ENCODE measurements at regions not wholly inside any gene's neighbourhood (a gene's known extent, or its start where the extent isn't known, plus 50 kb on each side); places are given as distances from the start of the nearest gene placed in this dataset.

DNA sequence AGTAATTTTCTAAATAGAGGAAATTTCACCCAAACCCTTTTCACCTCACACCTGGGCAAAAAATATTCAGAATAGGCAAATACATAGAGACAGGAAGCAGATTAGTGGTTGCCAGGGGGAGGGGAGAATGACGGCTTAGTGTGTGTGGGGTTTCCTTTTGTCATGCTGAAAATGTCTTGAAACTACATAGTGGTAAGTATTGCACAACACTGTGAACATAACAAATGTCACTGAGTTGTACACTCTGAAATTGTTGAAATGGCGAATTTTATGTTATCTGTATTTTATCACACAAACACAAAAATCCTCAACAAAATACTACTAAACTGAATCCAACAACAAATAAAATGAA is 60.7 kb upstream of the PLAC1 start:
- DNase-seq (ENCODE audit: low read depth in 4 of 6, low spot score in 6 of 6): no peak
- Histone ChIP-seq H3K9me3 (ENCODE audit: control insufficient read depth, insufficient read depth, low read length) (no peaks in the 10 kb centered on the region), H3K4me1 (ENCODE audit: control insufficient read depth, insufficient read depth, low read length) (peaks cover 5% of the 10 kb centered on the region), H3K4me3 (ENCODE audit: low read depth, low read length) (no peak overlapping the region), H3K27ac (ENCODE audit: low read depth, low read length) (no peak overlapping the region), H3K27me3 (ENCODE audit: control insufficient read depth, insufficient read depth, low read length) (no peaks in the 10 kb centered on the region), H3K36me3 (ENCODE audit: control insufficient read depth, insufficient read depth, low read length) (no peaks in the 10 kb centered on the region)
- 83% methylated on average over 1 of the region's 2 CpGs for WGBS (ENCODE audit: insufficient coverage)

DNA sequence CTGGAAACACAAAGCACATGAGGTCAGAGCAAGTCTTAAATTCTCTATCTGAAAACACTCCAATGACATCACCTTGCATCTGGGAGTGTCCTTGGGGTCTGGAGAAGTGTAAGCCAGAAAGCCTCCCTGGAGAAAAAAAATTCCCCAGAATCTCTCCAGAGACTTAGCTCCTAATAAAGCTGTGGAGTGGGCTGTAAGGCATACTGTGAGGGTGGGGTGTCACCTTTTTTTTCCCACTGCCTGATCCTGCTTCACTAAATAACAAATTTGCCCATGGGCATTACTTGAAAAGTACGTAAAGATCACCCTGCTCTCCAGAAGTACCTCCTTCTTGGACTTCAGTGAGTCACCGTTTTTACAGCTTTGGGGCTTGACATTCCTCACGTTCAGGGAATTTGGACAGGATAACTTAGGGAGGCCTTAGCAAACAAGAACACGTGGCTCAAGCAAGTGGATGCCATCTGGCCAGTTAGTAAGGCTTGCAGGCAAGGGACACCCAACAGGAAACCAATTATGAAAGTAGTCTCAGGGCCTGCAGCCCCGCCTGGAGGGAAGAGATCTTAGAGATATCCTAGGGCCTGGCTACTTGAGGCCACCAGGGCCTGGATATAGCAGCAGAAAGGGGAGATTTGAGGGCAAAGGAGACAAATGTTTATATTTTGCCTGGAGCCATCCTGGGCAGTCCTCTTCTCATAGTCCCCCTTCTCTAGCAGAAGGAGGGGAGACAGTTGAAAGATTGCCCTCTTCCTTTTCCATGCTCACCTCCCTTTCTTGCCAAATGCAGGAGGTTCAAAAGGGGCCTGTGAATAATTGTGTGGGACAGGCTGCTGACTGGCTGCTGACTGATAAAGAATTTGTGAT is 60.1 kb upstream of the PLAC1 start:
- H3K9me3 ChIP-seq (ENCODE audit: control insufficient read depth, insufficient read depth, low read length): no peaks in the 10 kb centered on the region
- H3K4me1 ChIP-seq (ENCODE audit: control insufficient read depth, insufficient read depth, low read length): peaks cover 5% of the 10 kb centered on the region
- H3K27me3 ChIP-seq (ENCODE audit: control insufficient read depth, insufficient read depth, low read length): no peaks in the 10 kb centered on the region
- H3K36me3 ChIP-seq (ENCODE audit: control insufficient read depth, insufficient read depth, low read length): no peaks in the 10 kb centered on the region
- no peak overlapping the region for H3K27ac ChIP-seq (ENCODE audit: low read depth, low read length)
- no peak overlapping the region for H3K4me3 ChIP-seq (ENCODE audit: low read depth, low read length)
- 50% methylated on average over 5 of the region's 5 CpGs for WGBS (ENCODE audit: insufficient coverage)
- no peak for DNase-seq (ENCODE audit: low read depth in 4 of 6, low spot score in 6 of 6)

DNA sequence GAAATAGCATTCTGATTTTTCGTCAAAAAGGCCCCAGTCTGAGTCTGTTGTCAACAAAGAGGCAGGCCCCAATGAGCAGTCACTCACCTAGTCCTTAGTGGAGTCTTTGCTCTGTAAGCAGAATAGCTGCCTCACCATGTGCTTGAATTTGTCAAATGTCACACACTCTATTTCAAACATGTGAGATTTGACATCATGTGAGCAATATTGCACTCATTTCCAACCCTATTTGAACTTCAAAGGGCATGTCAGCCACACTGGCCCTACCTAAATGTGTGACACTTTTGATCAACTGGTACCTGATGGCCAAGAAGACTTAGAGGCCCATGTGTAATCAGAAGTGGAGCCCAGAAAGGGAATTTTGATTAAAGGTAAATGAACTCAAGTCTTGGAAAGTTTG is 59.4 kb upstream of the PLAC1 start:
- H3K4me3 ChIP-seq (ENCODE audit: low read depth, low read length): no peak overlapping the region
- WGBS (ENCODE audit: insufficient coverage): no CpG with 5 or more reads among the region's 1 CpG

DNA sequence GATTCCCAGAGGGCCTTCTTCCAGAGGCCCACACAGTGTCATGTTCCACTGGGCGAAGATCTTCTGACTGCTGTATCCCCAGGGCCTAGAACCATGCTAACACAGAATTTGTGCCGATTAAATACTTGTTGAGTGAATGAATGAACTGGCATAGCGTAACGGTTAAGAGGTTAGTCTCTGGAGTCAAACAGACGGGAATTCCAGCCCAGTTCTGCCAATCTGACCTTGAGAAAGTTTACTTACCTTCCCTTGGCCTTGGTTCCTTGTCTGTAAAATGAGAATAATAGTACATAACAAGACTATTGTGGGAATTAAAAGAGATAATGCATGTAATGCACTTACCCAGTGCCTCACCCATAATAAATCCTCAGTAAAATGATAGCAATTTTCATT is 58.3 kb upstream of the PLAC1 start:
- no peaks in the 10 kb centered on the region for H3K27me3 ChIP-seq (ENCODE audit: control insufficient read depth, insufficient read depth, low read length)
- H3K9me3 ChIP-seq (ENCODE audit: control insufficient read depth, insufficient read depth, low read length): no peaks in the 10 kb centered on the region
- H3K4me1 ChIP-seq (ENCODE audit: control insufficient read depth, insufficient read depth, low read length): peaks cover 5% of the 10 kb centered on the region
- no peak overlapping the region for H3K27ac ChIP-seq (ENCODE audit: low read depth, low read length)
- DNase-seq (ENCODE audit: low read depth in 4 of 6, low spot score in 6 of 6): no peak
- H3K36me3 ChIP-seq (ENCODE audit: control insufficient read depth, insufficient read depth, low read length): no peaks in the 10 kb centered on the region
- 76% methylated on average over 4 of the region's 5 CpGs for WGBS (ENCODE audit: insufficient coverage)
- no peak overlapping the region for H3K4me3 ChIP-seq (ENCODE audit: low read depth, low read length)

More for the DNA sequence above, 59.4 kb upstream of the PLAC1 start:
- Histone ChIP-seq H3K27ac (ENCODE audit: low read depth, low read length) (no peak overlapping the region), H3K27me3 (ENCODE audit: control insufficient read depth, insufficient read depth, low read length) (no peaks in the 10 kb centered on the region), H3K9me3 (ENCODE audit: control insufficient read depth, insufficient read depth, low read length) (no peaks in the 10 kb centered on the region), H3K36me3 (ENCODE audit: control insufficient read depth, insufficient read depth, low read length) (no peaks in the 10 kb centered on the region), H3K4me1 (ENCODE audit: control insufficient read depth, insufficient read depth, low read length) (peaks cover 5% of the 10 kb centered on the region)
- no peak for DNase-seq (ENCODE audit: low read depth in 4 of 6, low spot score in 6 of 6)

DNA sequence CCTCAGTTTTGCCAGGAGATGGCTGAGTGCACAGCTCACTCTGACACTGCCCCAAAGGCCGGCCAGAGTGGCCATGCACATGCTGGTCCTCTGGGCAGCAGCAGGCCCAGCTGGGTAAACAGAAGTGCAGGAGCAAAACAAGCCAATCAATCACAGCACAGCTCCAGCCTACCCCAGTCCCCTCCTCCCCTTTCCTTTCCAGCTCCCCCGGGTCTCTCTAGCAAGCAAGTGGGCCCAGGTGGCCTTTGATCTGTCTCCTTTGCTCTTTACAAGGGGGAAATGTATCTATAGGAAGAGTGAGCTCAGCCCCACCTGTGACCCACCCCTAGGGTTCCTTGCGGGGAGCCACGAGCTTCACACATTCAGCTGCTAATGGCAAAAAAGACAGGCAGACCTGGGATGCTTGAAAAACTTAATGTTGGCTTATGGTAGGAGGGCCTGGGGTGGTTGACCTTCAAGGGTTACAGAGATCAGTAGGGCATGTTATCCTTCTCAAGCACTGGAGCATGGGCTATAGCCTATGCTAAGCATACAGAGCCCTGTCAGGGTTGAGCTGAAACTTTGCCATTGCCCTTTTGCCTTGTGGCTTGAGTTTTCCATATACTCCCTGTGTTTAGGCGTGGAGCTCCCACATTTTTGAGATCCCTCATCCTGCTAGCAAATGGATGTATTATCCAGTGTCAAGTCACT is 57.8 kb upstream of the PLAC1 start:
- peak in 1 of 6 donors; percentile 19 for DNase-seq (ENCODE audit: low read depth in 4 of 6, low spot score in 6 of 6)
- 37% methylated on average over 3 of the region's 5 CpGs for WGBS (ENCODE audit: insufficient coverage)
- H3K27ac ChIP-seq (ENCODE audit: low read depth, low read length): no peak overlapping the region

DNA sequence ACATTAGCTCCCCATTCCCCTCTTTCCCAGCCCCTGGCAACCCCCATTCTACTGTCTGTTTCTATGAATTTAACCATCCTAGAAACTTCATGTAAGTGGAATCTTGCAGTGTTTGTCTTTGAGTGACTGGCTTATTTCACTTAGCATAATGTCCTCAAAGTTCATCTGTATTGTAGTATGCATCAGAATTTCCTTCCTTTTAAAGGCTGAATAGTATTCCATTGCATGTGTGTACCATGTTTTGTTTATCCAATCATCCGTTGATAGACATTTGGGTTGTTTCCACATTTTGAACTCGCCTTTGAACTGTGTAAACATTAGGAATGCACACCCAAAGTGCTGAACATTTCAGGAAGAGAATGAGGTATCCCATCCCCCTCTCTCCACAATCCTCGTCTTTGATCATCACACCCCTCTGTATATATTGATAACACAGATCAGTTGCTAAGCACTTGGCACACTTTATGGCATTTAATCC is 56.4 kb upstream of the PLAC1 start:
- Histone ChIP-seq H3K27me3 (ENCODE audit: control insufficient read depth, insufficient read depth, low read length) (no peaks in the 10 kb centered on the region), H3K4me1 (ENCODE audit: control insufficient read depth, insufficient read depth, low read length) (peaks cover 5% of the 10 kb centered on the region), H3K9me3 (ENCODE audit: control insufficient read depth, insufficient read depth, low read length) (no peaks in the 10 kb centered on the region), H3K36me3 (ENCODE audit: control insufficient read depth, insufficient read depth, low read length) (no peaks in the 10 kb centered on the region), H3K4me3 (ENCODE audit: low read depth, low read length) (no peak overlapping the region), H3K27ac (ENCODE audit: low read depth, low read length) (no peak overlapping the region)
- 90% methylated on average over 2 of the region's 3 CpGs for WGBS (ENCODE audit: insufficient coverage)
- no peak for DNase-seq (ENCODE audit: low read depth in 4 of 6, low spot score in 6 of 6)

More for the DNA sequence above, 57.8 kb upstream of the PLAC1 start:
- Histone ChIP-seq H3K4me1 (ENCODE audit: control insufficient read depth, insufficient read depth, low read length) (peaks cover 5% of the 10 kb centered on the region), H3K4me3 (ENCODE audit: low read depth, low read length) (no peak overlapping the region), H3K36me3 (ENCODE audit: control insufficient read depth, insufficient read depth, low read length) (no peaks in the 10 kb centered on the region), H3K27me3 (ENCODE audit: control insufficient read depth, insufficient read depth, low read length) (no peaks in the 10 kb centered on the region), H3K9me3 (ENCODE audit: control insufficient read depth, insufficient read depth, low read length) (no peaks in the 10 kb centered on the region)

DNA sequence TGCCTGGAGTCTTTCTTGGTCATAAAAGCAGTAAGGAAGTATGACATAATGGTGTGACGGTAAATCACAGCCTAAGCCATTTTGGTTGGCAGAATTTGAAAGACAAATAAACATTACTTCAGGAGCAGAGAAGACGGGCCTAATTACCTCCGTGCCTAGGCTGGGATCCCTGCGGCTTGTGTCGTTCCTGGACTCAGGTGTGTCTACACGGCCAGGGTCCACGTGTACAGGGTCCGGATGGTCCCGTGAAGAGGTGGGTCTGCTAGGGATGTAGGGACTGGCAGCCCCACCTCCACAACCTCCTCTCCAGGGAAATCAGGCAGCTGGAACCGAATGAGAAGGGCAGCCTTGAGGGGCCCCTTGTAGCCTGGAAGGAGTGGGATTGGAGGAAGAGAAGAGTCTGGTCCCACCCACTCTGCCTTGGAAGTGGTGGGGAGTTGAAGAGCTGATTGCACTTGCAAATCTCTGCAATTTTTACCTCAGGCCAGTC is 55.4 kb upstream of the PLAC1 start:
- Histone ChIP-seq H3K27ac (ENCODE audit: low read depth, low read length) (no peak overlapping the region), H3K4me1 (ENCODE audit: control insufficient read depth, insufficient read depth, low read length) (peaks cover 5% of the 10 kb centered on the region), H3K36me3 (ENCODE audit: control insufficient read depth, insufficient read depth, low read length) (no peaks in the 10 kb centered on the region), H3K4me3 (ENCODE audit: low read depth, low read length) (no peak overlapping the region), H3K27me3 (ENCODE audit: control insufficient read depth, insufficient read depth, low read length) (no peaks in the 10 kb centered on the region), H3K9me3 (ENCODE audit: control insufficient read depth, insufficient read depth, low read length) (no peaks in the 10 kb centered on the region)
- WGBS (ENCODE audit: insufficient coverage): 75% methylated on average over 5 of the region's 10 CpGs
- DNase-seq (ENCODE audit: low read depth in 4 of 6, low spot score in 6 of 6): no peak

DNA sequence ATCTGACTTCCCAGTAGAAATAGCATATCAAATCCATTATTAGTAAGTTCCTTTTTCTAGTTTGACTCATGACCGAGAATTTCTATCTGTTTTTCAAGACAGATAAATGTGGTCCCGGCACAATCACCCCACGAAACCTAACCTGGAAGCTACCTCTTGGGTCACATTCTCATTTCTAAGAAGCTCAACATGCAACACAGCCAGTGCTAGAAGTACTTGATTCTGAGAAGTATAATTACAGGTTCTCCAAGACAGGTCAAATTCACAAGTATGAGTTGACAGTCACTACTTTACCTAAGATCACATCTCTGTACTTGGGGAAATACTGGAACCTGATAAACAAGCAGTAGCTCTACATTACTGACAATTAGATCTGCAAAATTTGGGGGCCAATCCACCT is 54.0 kb upstream of the PLAC1 start:
- Histone ChIP-seq H3K27ac (ENCODE audit: low read depth, low read length) (no peak overlapping the region), H3K4me3 (ENCODE audit: low read depth, low read length) (no peak overlapping the region), H3K9me3 (ENCODE audit: control insufficient read depth, insufficient read depth, low read length) (no peaks in the 10 kb centered on the region), H3K4me1 (ENCODE audit: control insufficient read depth, insufficient read depth, low read length) (peaks cover 5% of the 10 kb centered on the region), H3K36me3 (ENCODE audit: control insufficient read depth, insufficient read depth, low read length) (no peaks in the 10 kb centered on the region), H3K27me3 (ENCODE audit: control insufficient read depth, insufficient read depth, low read length) (no peaks in the 10 kb centered on the region)
- DNase-seq (ENCODE audit: low read depth in 4 of 6, low spot score in 6 of 6): no peak
- WGBS (ENCODE audit: insufficient coverage): 71% methylated on average over 1 of the region's 3 CpGs

DNA sequence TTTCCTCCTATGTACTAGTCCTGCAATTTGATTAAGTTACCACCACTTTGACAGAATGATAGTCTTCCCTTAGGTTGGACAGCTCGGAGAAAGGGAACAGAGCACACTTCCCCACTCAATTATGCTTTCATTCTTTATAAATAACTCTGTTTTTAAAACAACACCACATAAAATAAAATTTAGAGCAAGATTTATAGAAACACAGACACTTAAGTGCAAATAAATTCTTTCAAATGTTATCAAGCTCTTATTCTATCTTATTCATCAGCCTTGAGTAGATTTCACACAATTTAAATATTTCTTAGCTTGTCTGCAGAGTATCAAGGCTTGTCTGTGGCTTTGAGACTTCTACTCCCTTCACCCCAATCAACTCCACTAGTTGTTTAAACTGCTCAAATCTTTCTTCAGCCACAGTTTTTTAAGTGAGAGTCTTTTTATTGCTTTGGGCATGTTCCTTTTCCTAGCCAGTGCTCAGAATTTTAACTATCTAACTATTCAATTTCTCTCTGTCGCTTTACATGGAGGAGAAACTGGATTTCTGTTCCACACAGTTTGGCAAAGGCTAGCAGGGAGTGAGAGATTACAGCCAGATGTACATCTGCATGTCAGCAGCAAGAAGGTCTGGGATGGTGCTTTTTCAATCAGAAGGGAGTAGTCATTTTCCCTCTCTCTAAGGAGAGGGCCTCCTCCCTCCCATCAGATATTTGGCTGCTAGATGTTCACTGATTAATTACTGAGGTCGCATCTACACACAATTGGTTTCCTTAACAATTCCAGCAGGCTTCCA is 53.1 kb upstream of the PLAC1 start:
- H3K36me3 ChIP-seq (ENCODE audit: control insufficient read depth, insufficient read depth, low read length): no peaks in the 10 kb centered on the region
- 20% methylated on average over 1 of the region's 3 CpGs for WGBS (ENCODE audit: insufficient coverage)
- no peak overlapping the region for H3K4me3 ChIP-seq (ENCODE audit: low read depth, low read length)
- no peaks in the 10 kb centered on the region for H3K27me3 ChIP-seq (ENCODE audit: control insufficient read depth, insufficient read depth, low read length)
- H3K4me1 ChIP-seq (ENCODE audit: control insufficient read depth, insufficient read depth, low read length): peaks cover 5% of the 10 kb centered on the region
- peak overlapping the region; percentile 22 for H3K27ac ChIP-seq (ENCODE audit: low read depth, low read length)
- DNase-seq (ENCODE audit: low read depth in 4 of 6, low spot score in 6 of 6): peak in 4 of 6 donors; percentile 6 to 53 (median 28)
- no peaks in the 10 kb centered on the region for H3K9me3 ChIP-seq (ENCODE audit: control insufficient read depth, insufficient read depth, low read length)
